Erythroblast (primary cell): ENCODE measurements at regions not wholly inside any gene's neighbourhood (a gene's known extent, or its start where the extent isn't known, plus 50 kb on each side); places are given as distances from the start of the nearest gene placed in this dataset.

Source experiments
- DNase-seq, 2 experiments: peaks; one replicate each; lab custom pipeline; 2025; lab: John Stamatoyannopoulos, UW
- GATA1 ChIP-seq: IDR thresholded peaks from 2 replicates; pipeline ENCODE4 v1.6.1; 2011; ENCODE audit warnings: low read depth, mild to moderate bottlenecking, control low read depth, low read length, moderate library complexity
- POLR2A ChIP-seq: IDR thresholded peaks from 2 replicates; pipeline ENCODE4 v1.6.1; 2011; ENCODE audit warnings: mild to moderate bottlenecking, low read length

GRCh38 chr13:76703621-76704288 is 182.4 kb downstream of the KCTD12 start:
- TF ChIP-seq POLR2A (no peak), GATA1 (no peak)

GRCh38 chr13:76703216-76703615 is 183.0 kb downstream of the KCTD12 start:
- DNase-seq = peak; percentile 5 to 31
- TF ChIP-seq POLR2A = no peak
- TF ChIP-seq GATA1 = no peak

More at GRCh38 chr13:76703621-76704288, 182.4 kb downstream of the KCTD12 start:
- DNase-seq = no peak

DNA sequence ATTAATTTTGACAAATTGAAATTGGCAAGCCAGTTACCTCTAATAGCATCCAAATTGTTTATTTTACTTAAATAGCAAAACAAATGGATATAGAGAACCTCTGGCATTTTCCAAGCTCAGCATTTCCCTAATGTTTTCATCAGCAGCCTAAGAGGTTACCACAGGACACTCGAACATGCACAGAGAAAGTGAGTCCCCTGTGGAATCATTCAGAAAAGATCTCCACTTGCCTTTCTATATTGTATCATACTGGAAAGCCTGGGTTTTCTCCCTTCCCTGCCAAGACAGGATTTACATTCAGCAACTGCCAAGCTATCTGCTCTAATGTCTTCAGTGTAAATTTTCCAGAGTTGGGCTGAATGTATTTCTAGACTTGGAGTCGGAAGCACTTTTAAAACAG is 188.9 kb downstream of the KCTD12 start:
- DNase-seq = no peak
- TF ChIP-seq GATA1 (no peak), POLR2A (no peak)

DNA sequence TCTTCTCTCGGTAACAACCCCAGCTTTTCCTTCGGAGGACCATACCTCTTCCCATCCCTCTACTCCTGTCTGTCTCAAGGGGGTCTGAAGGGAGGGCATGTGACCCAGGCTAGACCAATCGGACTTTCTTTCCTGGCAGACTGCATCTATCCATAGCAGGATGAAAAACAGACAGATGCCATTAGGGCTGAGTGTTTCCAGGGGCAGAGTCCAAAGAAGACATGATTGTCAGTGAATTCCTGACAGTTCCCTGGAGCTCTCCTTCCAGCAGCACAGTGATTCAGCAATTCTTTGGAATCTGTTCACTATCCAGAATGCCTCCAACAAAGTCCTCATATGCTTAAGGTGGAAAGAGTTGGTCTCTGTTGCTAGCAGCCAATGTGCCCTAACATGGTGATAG is 189.8 kb downstream of the KCTD12 start:
- no peak for DNase-seq

DNA sequence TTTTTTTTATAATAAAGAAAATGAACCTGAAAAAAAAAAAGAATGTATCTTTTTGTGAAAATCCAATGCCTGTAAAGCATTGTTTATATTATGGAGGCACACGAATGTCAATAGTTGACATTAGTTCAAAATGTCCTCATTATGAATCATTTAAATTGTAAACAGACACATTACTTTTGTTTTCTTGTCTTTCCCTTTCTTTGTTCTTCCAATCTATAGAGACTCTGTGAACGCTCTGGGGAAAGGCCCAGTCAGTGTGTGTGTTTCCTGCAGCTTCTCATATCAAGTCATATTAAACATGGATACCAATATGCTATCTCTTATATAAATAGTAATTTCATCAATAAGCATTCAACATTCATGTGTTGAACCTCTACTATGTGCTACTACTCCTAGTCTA is 193.1 kb downstream of the KCTD12 start:
- DNase-seq = no peak
- no peak for TF ChIP-seq GATA1
- TF ChIP-seq POLR2A = no peak

More for the DNA sequence above, 189.8 kb downstream of the KCTD12 start:
- TF ChIP-seq GATA1 (no peak), POLR2A (no peak)

GRCh38 chr13:76692346-76692745 is 193.9 kb downstream of the KCTD12 start:
- no peak for DNase-seq

GRCh38 chr13:76690611-76691010 is 195.6 kb downstream of the KCTD12 start:
- DNase-seq = no peak
- TF ChIP-seq POLR2A = no peak
- TF ChIP-seq GATA1 = no peak

More at GRCh38 chr13:76692346-76692745, 193.9 kb downstream of the KCTD12 start:
- no peak for TF ChIP-seq GATA1
- no peak for TF ChIP-seq POLR2A

DNA sequence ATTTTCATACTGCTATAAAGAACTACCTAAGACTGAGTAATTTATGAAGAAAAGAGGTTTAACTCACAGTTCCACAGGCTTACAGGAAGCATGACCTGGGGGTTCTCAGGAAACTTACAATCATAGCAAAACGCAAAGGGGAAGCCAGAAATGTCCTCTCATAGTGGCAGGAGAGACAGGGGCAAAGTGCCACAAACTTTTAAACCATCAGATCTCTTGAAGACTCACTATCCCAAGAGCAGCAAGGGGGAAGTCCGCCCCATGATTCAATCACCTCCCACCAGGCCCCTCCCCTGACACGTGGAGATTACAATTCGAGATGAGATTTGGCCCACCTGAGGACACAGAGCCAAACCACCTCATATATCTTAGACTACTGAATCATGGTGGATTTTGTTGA is 198.7 kb downstream of the KCTD12 start:
- DNase-seq = no peak
- TF ChIP-seq POLR2A (no peak), GATA1 (no peak)

GRCh38 chr13:76685938-76686337 is 200.3 kb downstream of the KCTD12 start:
- DNase-seq = no peak
- no peak for TF ChIP-seq POLR2A
- TF ChIP-seq GATA1 = no peak

- TF ChIP-seq GATA1 = no peak
- no peak for TF ChIP-seq POLR2A
- no peak for DNase-seq
Observed at GRCh38 chr13:76684336-76684735, 201.9 kb downstream of the KCTD12 start.

GRCh38 chr13:76683854-76684253 is 202.4 kb downstream of the KCTD12 start:
- TF ChIP-seq POLR2A (no peak), GATA1 (no peak)

DNA sequence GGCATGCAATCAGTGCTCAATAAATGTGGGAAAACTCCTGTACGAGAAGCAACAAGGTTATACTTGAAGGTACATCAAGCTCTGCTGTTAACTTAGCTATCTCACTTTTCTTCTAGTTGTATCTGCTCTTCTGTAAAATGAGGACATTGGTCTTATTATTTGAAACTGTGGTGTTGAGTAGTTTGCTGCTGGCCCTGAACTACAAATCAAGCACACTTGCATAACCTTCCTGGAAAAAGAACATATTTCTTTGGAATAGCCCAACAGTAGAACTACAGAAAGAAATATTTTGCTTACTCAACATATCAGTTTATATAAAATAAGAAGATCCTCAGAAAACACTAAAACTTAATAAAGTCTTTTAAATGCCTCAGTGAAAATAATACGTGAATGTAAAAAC is 203.0 kb downstream of the KCTD12 start:
- no peak for DNase-seq
- no peak for TF ChIP-seq GATA1

More at GRCh38 chr13:76683854-76684253, 202.4 kb downstream of the KCTD12 start:
- no peak for DNase-seq

GRCh38 chr13:76680112-76680511 is 206.1 kb downstream of the KCTD12 start:
- DNase-seq = no peak
- no peak for TF ChIP-seq POLR2A
- TF ChIP-seq GATA1 = no peak

DNA sequence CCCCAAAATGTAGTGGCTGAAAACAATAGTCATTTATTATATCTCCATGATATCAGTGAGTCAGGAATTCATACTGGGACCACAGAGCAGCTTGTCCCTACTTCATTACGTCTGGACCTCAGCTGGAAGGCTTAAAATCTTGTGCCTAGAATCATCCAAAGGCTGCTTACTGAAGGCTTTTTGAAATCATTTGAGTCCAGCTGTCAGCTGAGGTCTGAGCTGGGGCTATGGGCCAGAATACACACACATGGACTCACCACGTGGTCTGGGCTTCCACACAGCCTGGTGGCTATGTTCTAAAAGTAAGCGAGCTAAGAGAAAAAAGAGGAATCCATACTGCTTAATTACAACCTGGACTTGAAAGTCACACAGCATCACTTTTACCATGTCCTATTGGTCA is 209.2 kb downstream of the KCTD12 start:
- TF ChIP-seq POLR2A (no peak), GATA1 (no peak)
- DNase-seq = no peak

DNA sequence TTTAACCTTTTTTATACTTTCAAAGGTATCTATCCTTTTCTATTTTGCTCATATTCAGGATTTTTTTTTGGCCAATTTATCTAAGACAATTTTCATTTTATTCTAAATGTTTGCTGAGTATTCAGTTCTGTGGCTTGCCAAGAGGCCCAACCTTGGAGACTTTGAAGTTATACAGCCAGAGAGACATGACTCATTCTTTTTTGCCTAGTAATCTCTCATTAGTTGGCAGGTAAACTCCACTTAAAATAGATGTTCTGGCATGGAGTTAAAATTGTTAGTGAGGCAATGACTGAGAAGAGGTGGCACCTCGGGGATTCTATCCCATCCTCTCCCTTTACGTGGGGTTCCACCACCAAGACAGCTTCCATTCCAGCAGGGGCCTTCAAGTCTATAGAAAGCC is 213.8 kb downstream of the KCTD12 start:
- peak in 1 of 2 experiments; percentile 27 for DNase-seq
- TF ChIP-seq POLR2A (no peak), GATA1 (no peak)

DNA sequence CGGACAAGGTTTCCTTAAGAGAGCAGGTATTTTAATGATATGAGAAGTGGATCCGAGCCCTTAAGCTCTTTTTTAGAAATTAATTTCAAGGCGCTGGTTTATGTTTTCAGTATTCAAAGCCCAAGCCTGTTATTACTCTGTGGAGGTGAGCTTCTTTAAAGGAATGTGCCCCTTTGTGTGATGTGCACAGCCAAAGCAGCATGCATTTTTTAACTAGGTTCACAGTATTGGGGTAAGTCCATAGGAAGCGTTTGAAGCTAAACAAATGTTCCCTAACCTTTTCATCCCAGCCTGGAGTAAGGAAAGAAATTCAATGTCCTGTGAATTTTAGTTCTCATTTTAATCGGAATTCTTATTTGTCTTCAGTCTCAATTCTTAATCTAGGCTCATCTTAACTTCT is 217.5 kb downstream of the KCTD12 start:
- TF ChIP-seq POLR2A (no peak), GATA1 (no peak)

More for the DNA sequence above, 217.5 kb downstream of the KCTD12 start:
- no peak for DNase-seq
